ENCODE measurements at regions not wholly inside any gene's neighbourhood (a gene's known extent, or its start where the extent isn't known, plus 50 kb on each side); places are given as distances from the start of the nearest gene placed in this dataset.
A peak's percentile ranks its signal among the peaks of the same experiment; 100 is the strongest.
"Not testable (repeated sequence)": the region's sequence is repeated elsewhere in the genome, so short reads cannot be mapped to it uniquely, and the experiment has no call there.

GRCh38 chr12:85424581-85425348, 144.7 kb downstream of the ALX1 start:
- no peak for DNase-seq (ENCODE audit: extremely low spot score, unreplicated experiment)
- no peaks in the 10 kb centered on the region for H3K4me1 Mint-ChIP-seq (ENCODE audit: unreplicated experiment)
- TF ChIP-seq, protein P1, sequence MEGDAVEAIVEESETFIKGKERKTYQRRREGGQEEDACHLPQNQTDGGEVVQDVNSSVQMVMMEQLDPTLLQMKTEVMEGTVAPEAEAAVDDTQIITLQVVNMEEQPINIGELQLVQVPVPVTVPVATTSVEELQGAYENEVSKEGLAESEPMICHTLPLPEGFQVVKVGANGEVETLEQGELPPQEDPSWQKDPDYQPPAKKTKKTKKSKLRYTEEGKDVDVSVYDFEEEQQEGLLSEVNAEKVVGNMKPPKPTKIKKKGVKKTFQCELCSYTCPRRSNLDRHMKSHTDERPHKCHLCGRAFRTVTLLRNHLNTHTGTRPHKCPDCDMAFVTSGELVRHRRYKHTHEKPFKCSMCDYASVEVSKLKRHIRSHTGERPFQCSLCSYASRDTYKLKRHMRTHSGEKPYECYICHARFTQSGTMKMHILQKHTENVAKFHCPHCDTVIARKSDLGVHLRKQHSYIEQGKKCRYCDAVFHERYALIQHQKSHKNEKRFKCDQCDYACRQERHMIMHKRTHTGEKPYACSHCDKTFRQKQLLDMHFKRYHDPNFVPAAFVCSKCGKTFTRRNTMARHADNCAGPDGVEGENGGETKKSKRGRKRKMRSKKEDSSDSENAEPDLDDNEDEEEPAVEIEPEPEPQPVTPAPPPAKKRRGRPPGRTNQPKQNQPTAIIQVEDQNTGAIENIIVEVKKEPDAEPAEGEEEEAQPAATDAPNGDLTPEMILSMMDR (IDR thresholded peaks at IDR 0.05), result peak; percentile 48
- peaks cover 39% of the 10 kb centered on the region for H3K27me3 Mint-ChIP-seq (ENCODE audit: unreplicated experiment)
- no peaks in the 10 kb centered on the region for H3K36me3 Mint-ChIP-seq (ENCODE audit: unreplicated experiment)
- H3K4me3 Mint-ChIP-seq (ENCODE audit: unreplicated experiment), result no peak overlapping the region
- no peaks in the 10 kb centered on the region for H3K9me3 Mint-ChIP-seq (ENCODE audit: unreplicated experiment)
- no peak overlapping the region for H3K27ac Mint-ChIP-seq (ENCODE audit: unreplicated experiment)

DNA sequence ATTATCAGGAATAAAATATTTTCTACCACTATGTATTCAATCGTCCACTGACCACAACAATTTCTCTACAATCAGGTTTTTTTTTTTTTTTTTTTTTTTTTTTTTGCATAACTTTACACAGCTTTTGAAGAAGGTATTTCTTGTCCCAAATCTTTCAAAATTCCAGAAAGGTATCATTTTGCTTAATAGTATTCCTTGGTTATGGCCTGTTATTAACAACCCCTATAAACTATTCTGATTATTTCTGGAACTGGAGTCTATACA, 145.3 kb downstream of the ALX1 start:
- Mint-ChIP-seq H3K27ac (ENCODE audit: unreplicated experiment) (no peak overlapping the region), H3K36me3 (ENCODE audit: unreplicated experiment) (no peaks in the 10 kb centered on the region), H3K27me3 (ENCODE audit: unreplicated experiment) (peaks cover 39% of the 10 kb centered on the region), H3K9me3 (ENCODE audit: unreplicated experiment) (no peaks in the 10 kb centered on the region), H3K4me3 (ENCODE audit: unreplicated experiment) (no peak overlapping the region), H3K4me1 (ENCODE audit: unreplicated experiment) (no peaks in the 10 kb centered on the region)
- TF ChIP-seq, protein P1 (IDR thresholded peaks at IDR 0.05), result no peak
- no peak for DNase-seq (ENCODE audit: extremely low spot score, unreplicated experiment)

DNA sequence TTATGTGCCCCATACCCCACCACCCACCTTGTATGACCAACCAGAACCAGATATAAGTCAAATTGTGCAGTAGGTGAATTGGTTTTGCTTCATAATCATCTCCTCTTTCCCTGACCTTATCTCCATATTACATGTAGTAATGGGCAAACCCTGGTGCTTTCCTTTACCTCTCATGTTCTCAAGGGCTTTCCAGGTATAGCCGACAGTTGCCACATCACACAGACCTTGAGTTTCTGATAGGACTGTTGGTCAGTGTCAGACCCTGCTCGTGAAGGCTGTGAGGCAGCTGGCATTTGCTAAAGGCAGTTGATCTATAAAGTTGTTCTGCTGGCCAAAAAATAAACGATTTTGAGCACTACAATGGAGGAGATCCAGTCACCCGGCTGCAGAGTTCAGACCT, 145.9 kb downstream of the ALX1 start:
- H3K4me1 Mint-ChIP-seq (ENCODE audit: unreplicated experiment), result no peaks in the 10 kb centered on the region
- TF ChIP-seq, protein P1 (IDR thresholded peaks at IDR 0.05), result no peak
- no peak overlapping the region for H3K27ac Mint-ChIP-seq (ENCODE audit: unreplicated experiment)
- H3K9me3 Mint-ChIP-seq (ENCODE audit: unreplicated experiment), result no peaks in the 10 kb centered on the region
- H3K36me3 Mint-ChIP-seq (ENCODE audit: unreplicated experiment), result no peaks in the 10 kb centered on the region
- peaks cover 32% of the 10 kb centered on the region for H3K27me3 Mint-ChIP-seq (ENCODE audit: unreplicated experiment)
- H3K4me3 Mint-ChIP-seq (ENCODE audit: unreplicated experiment), result no peak overlapping the region
- DNase-seq (ENCODE audit: extremely low spot score, unreplicated experiment), result no peak

- H3K27me3 Mint-ChIP-seq (ENCODE audit: unreplicated experiment); H3K27ac Mint-ChIP-seq (ENCODE audit: unreplicated experiment); H3K9me3 Mint-ChIP-seq (ENCODE audit: unreplicated experiment); H3K4me3 Mint-ChIP-seq (ENCODE audit: unreplicated experiment); H3K4me1 Mint-ChIP-seq (ENCODE audit: unreplicated experiment); H3K36me3 Mint-ChIP-seq (ENCODE audit: unreplicated experiment); DNase-seq (ENCODE audit: extremely low spot score, unreplicated experiment): not testable (repeated sequence)
These were observed 153.1 kb downstream of the ALX1 start for GRCh38 chr12:85433148-85433547.

- H3K9me3 Mint-ChIP-seq (ENCODE audit: unreplicated experiment), result no peaks in the 10 kb centered on the region
- peaks cover 15% of the 10 kb centered on the region for H3K27me3 Mint-ChIP-seq (ENCODE audit: unreplicated experiment)
- no peaks in the 10 kb centered on the region for H3K36me3 Mint-ChIP-seq (ENCODE audit: unreplicated experiment)
- H3K27ac Mint-ChIP-seq (ENCODE audit: unreplicated experiment), result no peak overlapping the region
- no peak for DNase-seq (ENCODE audit: extremely low spot score, unreplicated experiment)
- TF ChIP-seq, protein P1 (IDR thresholded peaks at IDR 0.05), result no peak
- no peaks in the 10 kb centered on the region for H3K4me1 Mint-ChIP-seq (ENCODE audit: unreplicated experiment)
- H3K4me3 Mint-ChIP-seq (ENCODE audit: unreplicated experiment), result no peak overlapping the region
These were observed 160.3 kb downstream of the ALX1 start for GRCh38 chr12:85440271-85440670.

DNA sequence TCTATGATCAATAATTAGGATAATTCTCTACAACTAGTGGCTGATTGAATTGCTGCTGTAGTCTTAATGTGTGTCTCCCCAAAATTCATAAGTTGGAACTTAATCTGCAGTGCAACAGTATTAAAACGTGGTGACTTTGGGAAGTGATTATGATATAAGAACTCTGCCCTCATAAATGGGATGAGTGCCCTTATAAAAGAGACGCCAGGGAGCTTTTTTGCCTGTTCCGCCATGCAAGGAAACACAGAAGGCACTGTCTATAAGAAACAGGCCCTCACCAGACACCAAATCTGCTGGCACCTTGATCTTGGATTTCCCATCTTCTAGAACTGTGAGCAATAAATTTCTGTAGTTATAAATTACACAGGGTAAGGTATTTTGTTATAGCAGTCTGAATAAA, 161.0 kb downstream of the ALX1 start:
- Mint-ChIP-seq H3K4me1 (ENCODE audit: unreplicated experiment) (no peaks in the 10 kb centered on the region), H3K36me3 (ENCODE audit: unreplicated experiment) (no peaks in the 10 kb centered on the region), H3K4me3 (ENCODE audit: unreplicated experiment) (no peak overlapping the region), H3K9me3 (ENCODE audit: unreplicated experiment) (no peaks in the 10 kb centered on the region), H3K27me3 (ENCODE audit: unreplicated experiment) (peaks cover 19% of the 10 kb centered on the region), H3K27ac (ENCODE audit: unreplicated experiment) (no peak overlapping the region)
- TF ChIP-seq, protein P1 (IDR thresholded peaks at IDR 0.05), result no peak
- DNase-seq (ENCODE audit: extremely low spot score, unreplicated experiment), result no peak
